Neural progenitor cell (in vitro differentiated cells): ENCODE measurements at regions not wholly inside any gene's neighbourhood (a gene's known extent, or its start where the extent isn't known, plus 50 kb on each side); places are given as distances from the start of the nearest gene placed in this dataset.

ENCODE experiments used
- DNase-seq: peaks from one replicate; pipeline ENCODE4 v3.0.0-alpha.2; 2016; ENCODE audit warnings: low spot score
- H2AFZ ChIP-seq: fragments of 200-600 bp; sonication (generic); replicated peaks from 2 replicates; pipeline ENCODE4 v1.6.1; 2016; ENCODE audit warnings: antibody characterized with exemption
- H3F3A ChIP-seq: fragments of 200-600 bp; sonication (generic); 2 replicates; pipeline ENCODE4 v1.6.1; 2016; ENCODE audit warnings: antibody characterized with exemption, low read depth
- H3K27ac ChIP-seq: fragments of 200-600 bp; sonication (generic); 2 replicates; pipeline ENCODE4 v1.5.1; 2016; ENCODE audit warnings: mild to moderate bottlenecking
- H3K27me3 ChIP-seq: fragments of 200-600 bp; sonication (generic); 2 replicates; pipeline ENCODE4 v1.6.1; 2016; ENCODE audit warnings: mild to moderate bottlenecking, moderate library complexity
- H3K36me3 ChIP-seq: fragments of 200-600 bp; sonication (generic); 2 replicates; pipeline ENCODE4 v1.5.1; 2016
- H3K4me1 ChIP-seq: fragments of 200-600 bp; sonication (generic); 2 replicates; pipeline ENCODE4 v1.6.1; 2016; ENCODE audit warnings: mixed run types
- H3K4me2 ChIP-seq: fragments of 200-600 bp; sonication (generic); 2 replicates; pipeline ENCODE4 v1.6.1; 2016
- H3K4me3 ChIP-seq: fragments of 200-600 bp; sonication (generic); 2 replicates; pipeline ENCODE4 v1.5.1; 2016
- H3K79me2 ChIP-seq: fragments of 200-600 bp; sonication (generic); 2 replicates; pipeline ENCODE4 v1.6.1; 2016; ENCODE audit warnings: low read depth
- H3K9ac ChIP-seq: fragments of 200-600 bp; sonication (generic); 2 replicates; pipeline ENCODE4 v1.6.1; 2016
- H3K9me3 ChIP-seq: fragments of 200-600 bp; sonication (generic); 2 replicates; pipeline ENCODE4 v1.5.1; 2016; ENCODE audit warnings: low read depth
- H4K20me1 ChIP-seq: fragments of 200-600 bp; sonication (generic); 2 replicates; pipeline ENCODE4 v1.6.1; 2016; ENCODE audit warnings: low read depth
- H3K27ac Mint-ChIP-seq: 3 replicates; pipeline ENCODE4 v1.8.0; 2021; ENCODE audit warnings: mixed read lengths
- H3K27me3 Mint-ChIP-seq: 2 replicates; pipeline ENCODE4 v1.8.0; 2022; ENCODE audit warnings: low read depth, mild to moderate bottlenecking, inconsistent platforms, moderate library complexity, mixed read lengths; ENCODE audit not compliant: insufficient read depth
- H3K36me3 Mint-ChIP-seq: 3 replicates; pipeline ENCODE4 v1.8.0; 2021; ENCODE audit warnings: mixed read lengths
- H3K4me1 Mint-ChIP-seq: 3 replicates; pipeline ENCODE4 v1.8.0; 2021; ENCODE audit warnings: mixed read lengths
- H3K4me3 Mint-ChIP-seq: 3 replicates; pipeline ENCODE4 v1.8.0; 2021; ENCODE audit warnings: mild to moderate bottlenecking, moderate library complexity, mixed read lengths
- H3K9me3 Mint-ChIP-seq: 3 replicates; pipeline ENCODE4 v1.8.0; 2020; ENCODE audit warnings: mixed read lengths
- CTCF ChIP-seq: fragments of 200-600 bp; sonication (generic); IDR thresholded peaks from 2 replicates; pipeline ENCODE4 v1.5.1; 2017; ENCODE audit warnings: antibody characterized with exemption, mild to moderate bottlenecking
- EZH2 ChIP-seq: fragments of 200-600 bp; sonication (generic); IDR thresholded peaks from 2 replicates; pipeline ENCODE4 v1.6.1; 2017; ENCODE audit warnings: antibody characterized with exemption, mild to moderate bottlenecking, moderate library complexity
- EZH2phosphoT487 ChIP-seq: fragments of 200-600 bp; sonication (generic); IDR thresholded peaks from 2 replicates; pipeline ENCODE4 v1.6.1; 2017; ENCODE audit warnings: antibody characterized with exemption

- H3K27ac Mint-ChIP-seq: no peak overlapping the region
- H3K4me1 Mint-ChIP-seq: no peaks in the 10 kb centered on the region
- Histone ChIP-seq H3K4me1 (no peaks in the 10 kb centered on the region), H4K20me1 (no peaks in the 10 kb centered on the region), H3K4me2 (no peak overlapping the region), H3K9me3 (no peaks in the 10 kb centered on the region), H3K79me2 (no peaks in the 10 kb centered on the region), H3K36me3 (no peaks in the 10 kb centered on the region), H3F3A (no peaks in the 10 kb centered on the region), H3K27ac (no peak overlapping the region), H2AFZ (no peak overlapping the region), H3K27me3 (peaks cover 19% of the 10 kb centered on the region), H3K9ac (no peak overlapping the region), H3K4me3 (no peak overlapping the region)
- no peak for TF ChIP-seq CTCF
- TF ChIP-seq EZH2phosphoT487: no peak
- TF ChIP-seq EZH2: no peak
- no peak for DNase-seq
- H3K27me3 Mint-ChIP-seq: no peaks in the 10 kb centered on the region
- no peaks in the 10 kb centered on the region for H3K9me3 Mint-ChIP-seq
- no peak overlapping the region for H3K4me3 Mint-ChIP-seq
- no peaks in the 10 kb centered on the region for H3K36me3 Mint-ChIP-seq
These were observed 70.8 kb upstream of the FREM3 start for GRCh38 chr4:143771269-143771668.

- Histone ChIP-seq H3K4me1 (no peaks in the 10 kb centered on the region), H3K9ac (no peak overlapping the region), H3F3A (no peaks in the 10 kb centered on the region), H3K9me3 (no peaks in the 10 kb centered on the region), H3K27me3 (peaks cover 17% of the 10 kb centered on the region), H3K4me3 (no peak overlapping the region), H2AFZ (no peak overlapping the region), H4K20me1 (no peaks in the 10 kb centered on the region), H3K79me2 (no peaks in the 10 kb centered on the region), H3K4me2 (no peak overlapping the region), H3K36me3 (no peaks in the 10 kb centered on the region), H3K27ac (no peak overlapping the region)
- no peak overlapping the region for H3K27ac Mint-ChIP-seq
- no peaks in the 10 kb centered on the region for H3K9me3 Mint-ChIP-seq
- DNase-seq: no peak
- no peak overlapping the region for H3K4me3 Mint-ChIP-seq
- H3K27me3 Mint-ChIP-seq: no peaks in the 10 kb centered on the region
- H3K36me3 Mint-ChIP-seq: no peaks in the 10 kb centered on the region
- no peaks in the 10 kb centered on the region for H3K4me1 Mint-ChIP-seq
- no peak for TF ChIP-seq EZH2phosphoT487
- TF ChIP-seq CTCF: no peak
- TF ChIP-seq EZH2: no peak
These were observed 67.6 kb upstream of the FREM3 start for GRCh38 chr4:143768007-143768591.

DNA sequence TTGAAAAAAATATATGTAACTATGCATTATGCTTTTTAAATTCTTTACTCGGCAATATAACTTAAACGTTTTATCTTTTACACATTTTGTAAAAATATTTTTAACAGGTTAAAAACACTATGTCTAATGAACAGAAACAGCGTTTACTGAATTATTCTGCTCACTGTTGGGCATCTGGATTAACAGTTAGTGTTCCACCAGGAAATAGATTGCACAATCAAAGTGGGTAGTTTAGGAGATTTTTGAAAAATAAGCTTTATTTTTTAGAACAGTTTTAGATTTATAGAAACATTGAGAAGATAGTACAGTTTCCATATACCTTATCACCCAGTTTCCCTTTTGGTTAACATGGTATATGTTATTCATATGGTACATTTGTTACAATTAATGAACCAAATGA lies 63.1 kb upstream of the FREM3 start:
- H3F3A ChIP-seq: no peaks in the 10 kb centered on the region
- no peaks in the 10 kb centered on the region for H3K4me1 ChIP-seq
- no peaks in the 10 kb centered on the region for H3K36me3 Mint-ChIP-seq
- H3K27ac Mint-ChIP-seq: no peak overlapping the region
- no peaks in the 10 kb centered on the region for H3K9me3 ChIP-seq
- H3K9ac ChIP-seq: no peak overlapping the region
- H2AFZ ChIP-seq: no peak overlapping the region
- H3K36me3 ChIP-seq: no peaks in the 10 kb centered on the region
- DNase-seq: no peak
- no peak overlapping the region for H3K4me3 ChIP-seq
- H3K27ac ChIP-seq: no peak overlapping the region
- no peaks in the 10 kb centered on the region for H3K4me1 Mint-ChIP-seq
- no peak overlapping the region for H3K4me2 ChIP-seq
- H3K27me3 Mint-ChIP-seq: no peaks in the 10 kb centered on the region
- no peaks in the 10 kb centered on the region for H4K20me1 ChIP-seq
- no peaks in the 10 kb centered on the region for H3K27me3 ChIP-seq
- H3K79me2 ChIP-seq: no peaks in the 10 kb centered on the region
- no peak for TF ChIP-seq EZH2
- no peaks in the 10 kb centered on the region for H3K9me3 Mint-ChIP-seq
- H3K4me3 Mint-ChIP-seq: no peak overlapping the region

GRCh38 chr4:143762511-143762910 lies 62.0 kb upstream of the FREM3 start:
- Histone ChIP-seq H3F3A (no peaks in the 10 kb centered on the region), H2AFZ (no peak overlapping the region), H3K4me2 (no peak overlapping the region), H3K27ac (no peak overlapping the region), H3K4me1 (no peaks in the 10 kb centered on the region), H4K20me1 (no peaks in the 10 kb centered on the region), H3K9ac (no peak overlapping the region), H3K4me3 (no peak overlapping the region), H3K27me3 (no peaks in the 10 kb centered on the region), H3K36me3 (no peaks in the 10 kb centered on the region), H3K9me3 (no peaks in the 10 kb centered on the region), H3K79me2 (no peaks in the 10 kb centered on the region)
- H3K4me3 Mint-ChIP-seq: no peak overlapping the region
- no peak for DNase-seq
- no peaks in the 10 kb centered on the region for H3K27me3 Mint-ChIP-seq
- H3K9me3 Mint-ChIP-seq: no peaks in the 10 kb centered on the region
- no peaks in the 10 kb centered on the region for H3K4me1 Mint-ChIP-seq
- H3K36me3 Mint-ChIP-seq: no peaks in the 10 kb centered on the region
- TF ChIP-seq CTCF (no peak), EZH2 (no peak), EZH2phosphoT487 (no peak)
- H3K27ac Mint-ChIP-seq: no peak overlapping the region
